HG03175 (cell line): ENCODE measurements at regions not wholly inside any gene's neighbourhood (a gene's known extent, or its start where the extent isn't known, plus 50 kb on each side); places are given as distances from the start of the nearest gene placed in this dataset.

Source experiments
- ATAC-seq: cut with Tn5 transposase; IDR thresholded peaks from one replicate; pipeline ENCODE4 v1.9.1; 2021; ENCODE audit warnings: mild to moderate bottlenecking, moderate library complexity; ENCODE audit not compliant: unreplicated experiment

DNA sequence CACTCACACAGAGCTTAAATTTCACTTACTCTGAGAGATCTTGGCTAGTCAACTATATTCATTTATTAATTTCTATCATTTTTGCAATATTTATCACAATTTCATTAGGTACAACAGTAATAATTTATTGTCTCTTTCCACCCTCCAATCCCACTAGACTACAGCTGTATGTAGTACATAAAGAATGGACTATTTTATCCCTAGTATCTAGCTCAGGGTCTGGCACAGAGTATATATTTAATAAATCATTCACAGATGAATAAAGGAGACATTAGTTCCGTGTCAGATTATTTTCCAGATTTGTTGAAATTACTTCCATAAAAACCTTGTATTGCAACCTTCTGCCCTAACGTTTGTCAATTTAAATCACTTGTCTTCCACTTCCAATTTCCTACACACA is 1781.1 kb upstream of the SEL1L start:
- no peak for ATAC-seq

DNA sequence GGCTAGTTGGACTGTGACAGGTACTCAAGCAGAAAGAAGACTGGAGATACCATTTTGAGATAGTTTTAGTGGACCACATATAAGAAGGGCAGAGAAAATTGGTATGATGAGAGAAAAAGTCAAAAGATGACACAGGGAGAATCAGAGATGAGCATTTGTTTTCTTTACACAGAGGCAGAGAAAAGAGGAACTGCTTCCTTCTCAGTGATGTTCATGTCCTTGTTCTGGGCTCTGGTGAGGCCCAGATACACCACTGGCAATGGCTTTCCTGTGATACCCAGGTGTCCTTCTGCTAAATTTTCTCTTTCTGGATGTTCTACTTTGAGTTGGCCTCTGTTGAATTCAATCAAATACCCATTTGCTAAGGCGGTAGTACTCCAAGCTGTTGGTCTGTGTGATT is 1782.7 kb upstream of the SEL1L start:
- no peak for ATAC-seq

DNA sequence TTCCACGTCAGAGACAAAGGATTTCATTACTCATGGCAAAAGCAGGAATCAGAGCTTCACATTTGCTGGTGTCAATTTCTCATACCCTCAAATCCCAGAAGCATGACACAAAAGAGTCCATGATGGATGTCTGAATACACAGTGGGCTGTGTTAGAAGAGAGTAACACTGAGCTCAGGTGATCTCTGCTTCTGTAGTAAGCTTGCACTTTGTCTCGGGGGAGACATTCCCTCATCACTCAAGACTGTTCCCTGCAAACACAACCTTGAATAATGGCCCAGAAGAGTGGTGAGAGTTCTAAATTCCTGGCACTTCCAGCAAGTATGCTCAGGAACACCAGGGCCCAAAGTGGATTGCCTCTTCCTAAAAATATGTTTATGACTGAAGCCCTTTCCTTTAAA is 1787.2 kb upstream of the SEL1L start:
- no peak for ATAC-seq

DNA sequence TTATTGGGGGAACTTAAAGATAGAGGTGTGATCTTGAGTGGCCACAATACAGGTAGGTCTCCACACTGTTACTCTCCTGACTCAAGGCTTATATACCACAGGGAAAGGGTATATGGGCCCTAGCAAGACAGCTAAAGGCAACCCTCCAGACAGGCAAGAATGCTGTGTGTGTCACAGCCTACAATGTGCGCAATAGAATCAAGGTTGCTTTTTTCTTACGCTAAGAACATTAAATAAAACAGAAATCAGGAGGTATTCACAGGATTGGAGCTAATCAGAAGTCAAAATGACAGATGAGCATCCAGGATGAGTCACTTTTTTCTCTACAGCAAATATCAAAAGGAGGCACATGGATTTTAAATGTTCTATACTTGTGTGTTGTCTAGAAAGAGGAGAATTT is 1797.9 kb upstream of the SEL1L start:
- no peak for ATAC-seq

DNA sequence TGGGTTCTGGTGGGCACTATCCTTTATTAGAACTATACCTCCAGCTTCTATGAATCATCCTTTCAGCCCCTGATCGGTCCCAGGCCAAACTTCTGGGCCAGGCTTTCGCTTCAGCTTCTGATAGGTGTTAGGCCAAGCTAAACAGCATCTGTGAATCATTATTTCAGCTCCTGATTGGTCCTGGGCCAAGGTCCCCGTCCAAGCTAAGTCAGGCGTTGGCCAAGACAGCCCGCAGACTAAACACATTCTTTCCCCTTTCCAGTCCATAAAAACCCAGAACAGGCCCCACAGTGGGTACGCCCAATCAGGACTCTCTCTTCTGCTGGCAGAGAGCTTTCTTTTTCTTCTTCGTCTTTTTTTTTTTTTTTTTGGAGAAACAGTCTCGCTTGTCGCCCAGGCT is 1808.9 kb upstream of the SEL1L start:
- no peak for ATAC-seq

DNA sequence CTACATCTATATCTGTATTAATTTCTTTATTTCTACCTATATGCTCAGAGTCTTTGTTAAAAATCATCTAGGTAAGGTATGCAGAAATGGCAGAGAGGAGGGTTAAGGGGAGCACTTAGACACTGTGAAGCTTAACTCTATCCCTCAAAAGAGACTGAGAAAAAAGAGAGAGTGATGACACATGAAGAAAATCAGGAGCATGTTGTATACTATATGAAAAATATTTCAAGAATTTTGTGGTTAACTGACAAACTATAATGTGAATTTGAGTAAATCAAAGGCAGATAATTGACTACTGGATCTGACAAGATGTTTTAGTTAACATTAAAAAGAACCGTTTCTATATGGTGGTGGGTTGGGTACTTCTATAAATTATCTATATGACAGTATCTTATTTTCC is 1814.2 kb upstream of the SEL1L start:
- no peak for ATAC-seq

DNA sequence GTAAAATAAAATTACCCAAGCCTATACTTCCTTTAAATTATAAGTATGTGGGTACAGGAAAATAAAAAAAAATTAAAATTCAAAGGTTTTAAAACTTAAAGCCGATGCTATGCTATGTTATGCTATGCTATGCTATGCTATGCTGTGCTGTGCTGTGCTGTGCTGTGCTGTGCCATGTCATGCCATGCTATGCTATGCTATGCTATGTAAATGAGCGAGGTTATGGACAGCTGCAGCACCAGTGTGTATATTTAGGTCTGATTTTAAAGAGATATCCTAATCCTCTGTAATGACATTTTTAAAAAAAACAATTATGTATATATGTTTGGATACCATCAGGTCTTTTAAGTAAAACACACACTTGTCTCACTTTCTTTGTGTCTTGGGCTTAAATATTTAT is 1822.0 kb upstream of the SEL1L start:
- ATAC-seq, result no peak

DNA sequence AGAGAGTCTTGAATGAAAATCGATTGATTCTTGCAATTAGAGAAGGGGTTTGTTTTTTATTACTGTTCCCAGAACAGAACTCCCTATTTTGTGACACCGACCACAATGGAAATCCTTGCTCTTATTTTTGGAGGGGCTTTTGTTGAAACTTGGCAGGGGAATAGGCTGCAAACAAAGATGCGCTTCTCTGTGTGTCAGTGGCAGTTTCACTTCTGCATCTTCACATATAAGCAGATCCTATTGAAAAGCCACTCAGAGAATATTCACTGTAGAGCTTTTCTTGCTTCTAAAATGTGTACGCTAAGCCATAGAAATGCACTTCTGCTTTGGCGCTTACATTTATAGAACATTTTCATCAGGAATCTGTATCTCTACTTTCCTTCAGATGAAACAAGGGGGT is 1822.4 kb upstream of the SEL1L start:
- ATAC-seq, result no peak

DNA sequence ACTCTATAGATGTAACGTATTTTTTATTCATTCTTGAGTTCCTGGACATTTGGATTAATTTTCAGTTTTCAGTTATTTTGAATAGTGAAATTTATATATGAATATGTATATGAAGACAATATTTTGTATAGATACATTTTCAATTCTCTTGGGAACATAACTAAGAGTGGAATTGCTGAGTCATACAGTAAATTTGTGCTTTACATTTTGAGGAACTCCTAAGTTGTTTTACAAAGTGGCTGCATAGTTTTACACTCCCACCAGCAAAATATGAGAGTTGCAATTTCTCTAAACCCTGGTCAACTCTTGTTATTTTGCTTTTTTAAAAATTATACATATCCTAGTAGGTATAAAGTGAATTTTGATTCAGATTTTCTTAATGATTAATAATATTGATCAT is 1838.6 kb upstream of the SEL1L start:
- ATAC-seq, result no peak

DNA sequence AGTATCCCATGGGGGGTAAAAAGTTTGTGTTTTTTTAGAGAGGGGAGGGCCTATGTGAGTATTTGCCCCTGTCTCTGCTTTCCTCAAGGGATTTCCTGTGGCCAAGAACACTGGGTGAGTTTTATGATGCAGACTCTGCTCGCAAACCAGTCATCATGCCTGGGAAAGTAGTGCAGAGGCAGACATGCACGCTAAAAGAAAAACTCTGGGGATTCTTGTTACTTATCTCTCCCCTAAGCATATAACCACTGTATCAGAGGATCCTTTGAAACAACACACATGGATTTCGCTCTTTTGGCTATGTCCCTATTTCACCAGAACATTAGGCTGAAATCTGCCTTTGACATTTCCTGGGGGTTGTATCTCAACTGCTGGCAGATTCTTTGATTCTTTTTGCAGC is 1845.8 kb upstream of the SEL1L start:
- ATAC-seq, result no peak

DNA sequence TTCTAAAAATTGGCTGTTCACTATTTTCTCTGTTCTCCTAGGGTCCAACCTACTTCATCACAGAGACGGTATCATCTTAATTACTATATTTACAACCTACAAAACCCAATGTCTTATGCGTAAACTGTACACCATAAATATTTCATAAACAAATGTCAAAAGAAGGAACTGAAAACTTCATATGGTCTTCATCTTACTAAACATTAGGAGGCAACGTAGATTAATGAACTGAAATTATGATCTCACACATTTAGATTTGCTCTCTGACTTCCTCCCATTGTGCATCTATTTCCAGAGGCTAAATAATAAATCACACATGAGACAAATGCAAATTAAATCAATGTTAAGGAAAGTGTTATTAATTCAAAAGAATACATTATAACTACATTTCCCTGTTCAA is 1850.6 kb upstream of the SEL1L start:
- no peak for ATAC-seq

DNA sequence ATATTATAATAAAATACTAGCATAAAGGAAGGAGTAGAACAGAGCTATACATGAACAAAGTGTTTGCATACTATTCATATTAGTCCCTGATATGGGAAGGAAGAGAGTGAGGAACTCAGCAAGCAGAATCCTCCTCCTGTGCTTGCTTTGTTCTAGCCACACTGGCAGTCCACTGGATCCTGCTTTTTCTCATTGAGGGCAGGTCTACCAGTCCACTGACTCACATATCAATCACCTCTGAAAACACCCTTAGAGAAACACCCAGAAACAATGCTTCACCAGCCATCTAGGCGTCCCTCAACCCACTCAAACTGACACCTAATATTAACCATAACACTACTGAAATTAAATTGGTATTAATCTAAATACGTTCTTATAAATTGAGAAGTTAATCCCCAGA is 1861.7 kb upstream of the SEL1L start:
- no peak for ATAC-seq

DNA sequence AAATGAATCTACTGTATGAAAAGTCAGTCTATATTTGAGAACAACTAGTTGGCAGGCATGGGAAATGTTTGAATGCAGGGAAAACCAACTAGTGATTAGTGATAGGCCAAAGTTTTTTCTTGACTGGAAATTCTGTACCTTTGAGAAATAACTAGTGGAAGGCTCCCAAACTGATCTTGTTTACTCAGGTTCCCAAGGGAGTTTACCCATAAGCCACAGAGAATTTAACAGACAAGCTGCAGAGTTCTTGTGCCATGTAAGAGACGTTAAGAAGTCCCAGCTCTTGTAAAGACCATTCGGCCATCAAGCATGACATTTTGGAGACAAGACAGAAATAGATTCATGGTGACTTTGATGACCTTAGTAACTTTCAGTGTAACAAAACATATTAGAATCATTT is 1882.8 kb upstream of the SEL1L start:
- no peak for ATAC-seq

DNA sequence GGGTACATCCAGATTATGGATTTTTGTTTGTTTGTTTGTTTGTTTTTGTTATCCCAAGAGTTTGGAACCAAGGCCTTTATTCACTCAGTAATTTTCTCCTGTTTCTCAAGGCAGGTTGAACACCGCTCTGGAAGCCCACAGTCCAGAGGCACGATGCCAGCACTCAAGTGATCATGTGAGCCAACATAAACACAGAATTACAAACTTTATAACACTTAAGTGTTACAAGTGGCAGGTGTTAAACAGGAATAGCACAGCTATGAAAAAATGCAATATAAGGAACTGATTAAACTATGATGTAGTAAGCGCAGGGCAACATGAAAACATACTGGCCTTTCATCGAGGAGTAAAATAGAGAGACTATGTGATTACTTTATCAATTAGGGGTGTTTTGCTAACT is 1885.8 kb upstream of the SEL1L start:
- ATAC-seq, result no peak

DNA sequence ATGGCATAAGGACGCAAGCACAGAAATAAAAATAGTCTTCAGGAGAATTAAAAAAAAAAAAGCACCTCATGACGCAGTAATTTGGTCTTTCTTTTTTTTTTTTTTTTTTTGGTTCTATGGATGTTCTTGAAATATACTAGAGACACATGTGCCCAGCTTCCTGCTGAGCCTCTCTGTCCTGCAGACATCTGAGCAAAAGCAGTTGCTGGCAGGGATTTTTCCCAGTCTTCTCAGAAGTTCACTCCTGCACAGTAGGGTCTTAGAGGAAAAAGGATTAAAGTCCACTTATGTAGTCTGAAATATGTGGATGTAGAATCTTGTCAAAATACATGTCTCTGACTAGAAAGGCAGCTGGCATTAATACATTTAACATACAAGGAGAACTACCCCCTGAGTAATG is 1888.1 kb upstream of the SEL1L start:
- ATAC-seq, result no peak

DNA sequence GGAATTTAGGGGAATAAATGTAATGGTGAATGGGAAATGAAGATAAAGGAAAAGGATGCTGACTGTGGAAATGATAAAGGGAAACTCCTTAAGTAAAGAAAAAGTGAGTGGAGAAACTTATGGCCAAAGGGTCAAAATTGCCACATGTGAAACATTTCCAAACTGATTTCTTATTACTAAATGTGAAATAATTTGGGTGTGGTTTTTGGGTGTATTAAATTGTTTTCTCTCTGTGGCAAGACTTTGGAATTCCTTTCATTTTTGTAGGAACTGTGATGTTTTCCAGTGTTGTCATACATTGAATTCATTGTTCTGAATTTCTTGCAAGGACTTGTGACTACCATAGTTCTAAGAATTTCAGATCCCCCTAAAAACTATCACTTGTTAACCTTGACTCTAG is 1891.5 kb upstream of the SEL1L start:
- no peak for ATAC-seq

DNA sequence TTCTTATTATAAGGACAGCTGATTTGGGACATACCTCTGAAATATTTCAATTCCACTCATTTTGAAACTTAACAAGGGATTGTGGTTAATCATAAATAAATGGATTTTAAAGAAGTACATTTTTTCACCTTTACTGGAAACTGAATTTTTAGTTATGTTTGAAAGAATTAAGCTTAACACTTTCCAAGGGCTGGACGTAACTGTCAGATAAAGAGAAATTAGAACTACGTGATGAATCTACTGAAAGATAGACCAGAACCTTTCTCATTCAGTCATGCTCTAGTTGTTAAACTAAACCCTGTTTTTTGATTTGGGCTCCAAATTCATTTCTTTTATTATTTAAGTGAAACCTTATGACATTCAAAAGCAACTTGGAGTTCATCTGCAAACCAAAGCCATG is 1892.1 kb upstream of the SEL1L start:
- ATAC-seq, result no peak

DNA sequence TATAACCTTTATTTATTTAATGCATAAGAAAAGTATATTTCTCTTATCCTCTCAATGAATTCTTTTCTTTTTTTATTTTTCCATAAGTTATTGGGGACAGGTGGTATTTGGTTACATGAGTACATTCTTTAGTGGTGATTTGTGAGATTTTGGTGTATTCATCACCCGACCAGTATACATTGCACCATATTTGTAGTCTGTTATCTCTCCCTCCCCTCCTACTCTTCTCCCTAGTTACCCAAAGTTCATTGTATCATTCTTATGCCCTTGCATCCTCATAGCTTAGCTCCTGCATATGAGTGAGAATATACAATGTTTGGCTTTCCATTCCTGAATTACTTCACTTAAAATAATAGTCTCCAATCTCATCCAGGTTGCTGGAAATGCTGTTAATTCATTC is 1900.0 kb upstream of the SEL1L start:
- ATAC-seq, result no peak

DNA sequence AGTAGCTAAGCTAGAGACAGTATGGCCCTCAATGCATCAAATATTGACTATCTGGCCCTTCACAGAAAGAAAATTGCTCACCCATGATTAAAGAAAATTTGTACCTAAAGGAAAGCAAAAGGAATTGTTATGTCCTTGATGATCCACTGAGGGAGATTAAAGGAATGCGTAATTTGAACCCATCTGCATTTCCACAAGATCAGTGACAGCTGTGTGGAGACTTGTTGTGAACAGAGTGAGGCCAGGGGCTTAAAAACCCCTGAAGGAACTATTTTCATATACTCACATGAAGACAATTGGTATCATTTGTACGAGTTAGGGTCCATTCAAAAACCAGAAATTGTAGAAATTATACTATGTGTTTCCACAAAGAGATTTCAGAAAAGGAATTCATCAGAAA is 1908.1 kb upstream of the SEL1L start:
- no peak for ATAC-seq

DNA sequence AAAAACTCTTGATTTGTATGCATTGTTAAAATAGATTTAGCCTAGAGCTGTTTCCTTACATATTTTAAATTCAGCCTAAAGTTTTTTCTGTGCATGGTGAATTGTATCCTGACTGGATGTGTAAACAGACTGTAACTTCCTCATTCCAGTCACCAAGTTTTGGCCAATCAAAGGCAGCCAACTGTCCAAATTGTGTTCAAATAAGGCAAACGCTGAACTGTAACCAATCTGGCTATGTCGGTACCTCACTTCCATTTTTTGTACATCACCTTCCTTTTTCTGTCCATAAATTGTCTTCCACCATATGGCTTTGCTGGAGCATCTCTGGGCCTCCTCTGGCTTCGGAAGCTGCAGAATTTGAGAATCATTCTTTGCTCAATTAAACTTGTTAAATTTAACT is 1921.9 kb upstream of the SEL1L start:
- no peak for ATAC-seq

DNA sequence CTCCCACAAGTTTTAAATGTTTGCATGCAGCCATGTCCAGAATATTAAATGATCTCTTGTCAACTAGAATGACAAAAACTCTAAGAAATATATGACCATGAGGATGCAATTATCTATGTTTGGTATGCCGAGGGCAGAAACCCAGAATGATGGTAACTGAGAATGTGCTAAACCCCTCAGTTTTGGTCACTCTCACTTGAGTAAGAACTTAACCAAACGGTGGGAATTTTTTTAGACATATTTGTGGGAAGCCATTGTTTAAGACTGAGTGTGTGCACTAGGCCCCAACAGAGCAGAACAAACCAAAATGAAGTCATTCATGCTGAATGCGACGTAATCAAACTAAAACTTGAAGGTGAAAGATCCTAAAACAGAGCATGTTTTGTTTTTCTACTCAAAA is 1927.9 kb upstream of the SEL1L start:
- no peak for ATAC-seq

DNA sequence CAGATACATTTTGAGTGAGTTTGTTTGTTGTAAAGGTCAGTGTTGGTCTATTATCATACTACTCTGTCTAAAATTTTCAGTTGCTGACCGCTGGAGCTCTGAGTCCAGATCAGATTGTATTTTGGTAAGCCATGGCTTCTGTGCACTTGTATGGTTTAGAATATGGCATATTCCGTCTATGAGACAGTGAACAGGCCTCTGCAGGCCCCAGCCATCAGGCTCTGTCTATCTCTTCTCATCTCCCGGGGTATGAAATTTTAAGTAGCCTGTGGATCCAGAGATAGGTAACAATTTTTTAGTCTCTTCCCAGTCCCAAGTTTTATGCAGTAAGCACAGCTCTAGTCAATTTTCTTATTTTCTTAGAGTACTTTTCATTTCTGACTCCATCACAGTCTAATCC is 1929.1 kb upstream of the SEL1L start:
- ATAC-seq, result no peak

DNA sequence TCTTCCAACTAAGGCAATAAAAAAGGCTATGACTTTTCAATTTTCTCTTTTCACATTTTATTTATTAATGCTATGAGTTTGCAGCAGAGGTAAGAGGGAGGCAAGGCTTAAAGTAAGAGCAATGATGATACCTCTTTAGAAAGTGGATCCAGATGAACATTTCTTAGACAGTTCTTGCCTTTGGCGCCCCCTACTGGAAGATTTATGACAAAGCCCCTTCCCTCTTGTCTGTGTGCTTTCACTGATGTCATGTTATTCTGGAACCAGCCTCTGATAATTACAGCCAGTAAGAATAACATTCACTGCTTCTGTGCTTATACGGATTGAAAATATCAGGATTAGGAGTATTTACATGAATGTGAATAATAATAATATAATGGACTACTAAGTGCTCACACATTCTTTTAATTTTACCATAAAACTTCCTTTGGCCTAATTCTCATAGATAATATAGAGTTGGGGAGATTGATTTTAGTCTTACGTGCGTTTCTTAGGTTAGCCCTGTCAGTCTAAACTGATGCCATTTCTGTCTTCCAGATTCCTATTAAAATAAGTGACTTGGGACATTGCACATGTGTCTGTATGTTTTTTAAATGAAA is 1929.9 kb upstream of the SEL1L start:
- ATAC-seq, result no peak

DNA sequence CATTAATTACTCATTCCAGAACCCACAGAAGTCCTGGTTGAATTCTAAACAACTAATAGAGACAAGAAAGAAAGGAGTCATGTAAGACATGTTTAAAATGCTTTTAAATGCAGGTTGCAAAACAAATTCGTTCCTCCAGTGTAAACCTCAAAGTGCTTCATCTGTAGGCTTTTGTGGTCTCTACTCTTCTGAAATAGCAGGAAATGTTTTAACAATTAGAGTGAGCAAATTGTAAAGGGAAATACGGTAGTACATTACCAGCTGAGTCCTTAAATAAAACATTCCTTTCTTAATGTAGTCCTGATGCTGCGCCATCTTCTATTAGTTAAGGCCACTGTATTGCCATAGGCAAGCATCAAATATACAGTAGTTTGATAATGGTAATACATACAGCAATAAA is 1934.2 kb upstream of the SEL1L start:
- ATAC-seq, result no peak
